ENCODE measurements at regions not wholly inside any gene's neighbourhood (a gene's known extent, or its start where the extent isn't known, plus 50 kb on each side); places are given as distances from the start of the nearest gene placed in this dataset.
"Not testable (repeated sequence)": the region's sequence is repeated elsewhere in the genome, so short reads cannot be mapped to it uniquely, and the experiment has no call there.

- no peak for DNase-seq (ENCODE audit: low spot score)
Observed at GRCh38 chr2:196279541-196279940, 108.2 kb upstream of the STK17B start.

GRCh38 chr2:196284144-196284844 lies 112.9 kb upstream of the STK17B start:
- no peak for DNase-seq (ENCODE audit: low spot score)

- DNase-seq (ENCODE audit: low spot score) = no peak
Observed at GRCh38 chr2:196284866-196285557, 113.6 kb upstream of the STK17B start.

- no peak for DNase-seq (ENCODE audit: low spot score)
Observed at GRCh38 chr2:196286821-196287220, 115.4 kb upstream of the STK17B start.

- no peak for DNase-seq (ENCODE audit: low spot score)
Observed at GRCh38 chr2:196287523-196287922, 116.1 kb upstream of the STK17B start.

- no peak for DNase-seq (ENCODE audit: low spot score)
Observed at GRCh38 chr2:196288006-196288538, 116.7 kb upstream of the STK17B start.

GRCh38 chr2:196289000-196289399 lies 117.6 kb upstream of the STK17B start:
- no peak for DNase-seq (ENCODE audit: low spot score)

- DNase-seq (ENCODE audit: low spot score) = no peak
Observed at GRCh38 chr2:196290136-196290535, 118.8 kb upstream of the STK17B start.

GRCh38 chr2:196290569-196290968 lies 119.2 kb upstream of the STK17B start:
- no peak for DNase-seq (ENCODE audit: low spot score)

GRCh38 chr2:196291426-196291825 lies 120.0 kb upstream of the STK17B start:
- DNase-seq (ENCODE audit: low spot score) = no peak

- DNase-seq (ENCODE audit: low spot score) = no peak
Observed at GRCh38 chr2:196291873-196292800, 120.8 kb upstream of the STK17B start.

GRCh38 chr2:196293751-196294515 lies 122.6 kb upstream of the STK17B start:
- DNase-seq (ENCODE audit: low spot score) = no peak

GRCh38 chr2:196294516-196294909 lies 123.1 kb upstream of the STK17B start:
- no peak for DNase-seq (ENCODE audit: low spot score)

- DNase-seq (ENCODE audit: low spot score) = no peak
Observed at GRCh38 chr2:196295005-196295404, 123.6 kb upstream of the STK17B start.

GRCh38 chr2:196298106-196298723 lies 126.8 kb upstream of the STK17B start:
- DNase-seq (ENCODE audit: low spot score) = not testable (repeated sequence)

- DNase-seq (ENCODE audit: low spot score) = no peak
Observed at GRCh38 chr2:196307775-196308305, 136.5 kb upstream of the STK17B start.

GRCh38 chr2:196309691-196310090 lies 138.3 kb upstream of the STK17B start:
- DNase-seq (ENCODE audit: low spot score) = no peak

GRCh38 chr2:196314157-196314556 lies 142.8 kb upstream of the STK17B start:
- DNase-seq (ENCODE audit: low spot score) = no peak

GRCh38 chr2:196314780-196315179 lies 143.4 kb upstream of the STK17B start:
- no peak for DNase-seq (ENCODE audit: low spot score)

- no peak for DNase-seq (ENCODE audit: low spot score)
Observed at GRCh38 chr2:196315388-196316049, 144.1 kb upstream of the STK17B start.
